ENCODE measurements at regions not wholly inside any gene's neighbourhood (a gene's known extent, or its start where the extent isn't known, plus 50 kb on each side); places are given as distances from the start of the nearest gene placed in this dataset.

GRCh38 chr11:110901441-110901840, 189.2 kb upstream of the ARHGAP20 start:
- H3K27ac ChIP-seq (ENCODE audit: low read depth, low read length) = no peak overlapping the region
- H3K79me2 ChIP-seq (ENCODE audit: insufficient read depth, low read length) = no peaks in the 10 kb centered on the region
- no peaks in the 10 kb centered on the region for H3K9me2 ChIP-seq (ENCODE audit: insufficient read depth)
- POLR2A ChIA-PET = no interaction called here
- intact Hi-C loops (cut with micrococcal nuclease) = no loop called here
- no peaks in the 10 kb centered on the region for H3K36me3 ChIP-seq (ENCODE audit: control insufficient read depth in 1 of 2, insufficient read depth in 2 of 2, low read length in 2 of 2)
- H2AFZ ChIP-seq (ENCODE audit: low read depth, low read length, poor library complexity, severe bottlenecking) = no peak overlapping the region
- ATAC-seq (no peak), DNase-seq (ENCODE audit: low read depth, low spot score) (no peak)
- H3K9me3 ChIP-seq (ENCODE audit: control insufficient read depth in 1 of 2, insufficient read depth in 1 of 2, low read depth in 1 of 2, low read length in 2 of 2) = no peaks in the 10 kb centered on the region
- no peak overlapping the region for H3K4me3 ChIP-seq (replicated peaks in 1 of 2; ENCODE audit: low read depth in 1 of 2, low read length in 2 of 2)
- CTCF ChIA-PET = no interaction called here
- H3K4me2 ChIP-seq (ENCODE audit: low read length) = no peak overlapping the region
- peaks cover 14% of the 10 kb centered on the region for H3K27me3 ChIP-seq (ENCODE audit: insufficient read depth, low read length)
- H4K20me1 ChIP-seq (ENCODE audit: insufficient read depth) = no peaks in the 10 kb centered on the region
- BruUV-seq (replicated peaks) = no TSS peak
- TF ChIP-seq SRF (IDR thresholded peaks at IDR 0.05; ENCODE audit: low read depth) = no peak
- TF ChIP-seq CTCF (IDR thresholded peaks at IDR 0.05 in 2 of 3, conservative IDR thresholded peaks at IDR 0.05 in 1 of 3; ENCODE audit: borderline replicate concordance in 1 of 3, insufficient read depth in 1 of 3, low read depth in 2 of 3, low read length in 2 of 3) = no peak
- no peak for TF ChIP-seq TCF7L2 (IDR thresholded peaks at IDR 0.05; ENCODE audit: borderline replicate concordance, extremely low read depth, insufficient read depth, insufficient read length)
- TF ChIP-seq EZH2 (IDR thresholded peaks at IDR 0.05) = no peak
- TF ChIP-seq ZNF274 (IDR thresholded peaks at IDR 0.05; ENCODE audit: low read depth, low read length) = no peak
- TF ChIP-seq YY1 (IDR thresholded peaks at IDR 0.05; ENCODE audit: extremely low read depth, insufficient replicate concordance, low read depth, low read length) = no peak
- TF ChIP-seq ZFX (IDR thresholded peaks at IDR 0.05) = no peak
- no peak for TF ChIP-seq EGR1 (IDR thresholded peaks at IDR 0.05; ENCODE audit: low read depth)
- no peak for TF ChIP-seq CEBPB (IDR thresholded peaks at IDR 0.05; ENCODE audit: low read depth)
- H3K4me1 ChIP-seq (ENCODE audit: control insufficient read depth in 1 of 2, insufficient read depth in 2 of 2, low read length in 2 of 2) = no peaks in the 10 kb centered on the region
- RAD21 ChIA-PET (ENCODE audit: low non-redundant PET in 1 of 2, low total read pairs in 2 of 2, uncharacterized antibody in 2 of 2, unreplicated experiment in 2 of 2) = no interaction called here
- no peak overlapping the region for H3K9ac ChIP-seq (ENCODE audit: low read length)

GRCh38 chr11:110900426-110900825, 188.2 kb upstream of the ARHGAP20 start:
- BruUV-seq (replicated peaks) = no TSS peak
- Histone ChIP-seq H3K9me3 (ENCODE audit: control insufficient read depth in 1 of 2, insufficient read depth in 1 of 2, low read depth in 1 of 2, low read length in 2 of 2) (no peaks in the 10 kb centered on the region), H3K4me1 (ENCODE audit: control insufficient read depth in 1 of 2, insufficient read depth in 2 of 2, low read length in 2 of 2) (no peaks in the 10 kb centered on the region), H3K9me2 (ENCODE audit: insufficient read depth) (no peaks in the 10 kb centered on the region), H3K79me2 (ENCODE audit: insufficient read depth, low read length) (no peaks in the 10 kb centered on the region), H4K20me1 (ENCODE audit: insufficient read depth) (no peaks in the 10 kb centered on the region), H2AFZ (ENCODE audit: low read depth, low read length, poor library complexity, severe bottlenecking) (no peak overlapping the region), H3K27me3 (ENCODE audit: insufficient read depth, low read length) (peaks cover 7% of the 10 kb centered on the region; the same call in 1 of the 2 replicates), H3K4me2 (ENCODE audit: low read length) (no peak overlapping the region), H3K36me3 (ENCODE audit: control insufficient read depth in 1 of 2, insufficient read depth in 2 of 2, low read length in 2 of 2) (no peaks in the 10 kb centered on the region), H3K27ac (ENCODE audit: low read depth, low read length) (no peak overlapping the region), H3K4me3 (replicated peaks in 1 of 2; ENCODE audit: low read depth in 1 of 2, low read length in 2 of 2) (no peak overlapping the region), H3K9ac (ENCODE audit: low read length) (no peak overlapping the region)
- ChIA-PET CTCF (no interaction called here), RAD21 (ENCODE audit: low non-redundant PET in 1 of 2, low total read pairs in 2 of 2, uncharacterized antibody in 2 of 2, unreplicated experiment in 2 of 2) (no interaction called here), POLR2A (no interaction called here)
- DNase-seq (ENCODE audit: low read depth, low spot score) (no peak), ATAC-seq (no peak)
- intact Hi-C loops (cut with micrococcal nuclease) = no loop called here
- TF ChIP-seq ZBTB33 (IDR thresholded peaks at IDR 0.05; ENCODE audit: extremely low read depth, insufficient replicate concordance, low read length) = no peak
- TF ChIP-seq SIN3A (IDR thresholded peaks at IDR 0.05; ENCODE audit: low read depth) = no peak
- no peak for TF ChIP-seq ATF3 (IDR thresholded peaks at IDR 0.05)
- no peak for TF ChIP-seq RAD21 (IDR thresholded peaks at IDR 0.05; ENCODE audit: low read depth)
